HG03439 (cell line): ENCODE measurements at regions not wholly inside any gene's neighbourhood (a gene's known extent, or its start where the extent isn't known, plus 50 kb on each side); places are given as distances from the start of the nearest gene placed in this dataset.

Experiments
- ATAC-seq: cut with Tn5 transposase; IDR thresholded peaks from one replicate; pipeline ENCODE4 v1.9.1; 2021; ENCODE audit warnings: mild to moderate bottlenecking, moderate library complexity; ENCODE audit not compliant: unreplicated experiment

GRCh38 chr2:203812294-203813221 lies 55.0 kb upstream of the CTLA4 start:
- ATAC-seq, result no peak

GRCh38 chr2:203813684-203814083 lies 53.9 kb upstream of the CTLA4 start:
- ATAC-seq, result no peak

GRCh38 chr2:203814661-203815540 lies 52.7 kb upstream of the CTLA4 start:
- ATAC-seq, result peak; percentile 84

- ATAC-seq, result no peak
Measured at GRCh38 chr2:203815541-203815898, 52.1 kb upstream of the CTLA4 start.

GRCh38 chr2:203817147-203817546 lies 50.4 kb upstream of the CTLA4 start:
- no peak for ATAC-seq
